Nucleus accumbens (tissue), 56 donors: ENCODE measurements at regions not wholly inside any gene's neighbourhood (a gene's known extent, or its start where the extent isn't known, plus 50 kb on each side); places are given as distances from the start of the nearest gene placed in this dataset.
"Not testable (repeated sequence)": the region's sequence is repeated elsewhere in the genome, so short reads cannot be mapped to it uniquely, and the experiment has no call there.

Experiments used
- DNase-seq, 56 donors: peaks; one replicate each; lab custom pipeline; 2025; lab: John Stamatoyannopoulos, UW

DNA sequence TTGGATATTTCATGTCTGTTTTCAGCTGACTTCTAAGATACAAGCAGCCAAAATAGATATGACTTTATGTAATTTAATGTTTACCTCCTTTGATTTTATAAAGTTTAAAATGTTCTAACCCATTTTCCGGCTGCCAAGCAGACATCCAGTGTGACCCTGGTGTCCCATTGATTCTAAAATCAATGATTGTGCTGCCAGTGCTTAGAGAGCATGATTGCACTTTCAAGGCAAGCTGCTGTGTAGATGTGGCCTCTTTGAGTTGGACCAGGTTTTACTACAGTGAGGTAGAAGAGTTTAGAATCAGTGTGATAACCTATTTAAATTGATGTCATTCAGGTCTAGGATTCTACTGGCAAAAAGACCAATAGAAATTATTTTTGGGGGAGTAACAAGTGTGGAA, 730.9 kb downstream of the STPG2 start:
- DNase-seq, result no peak

DNA sequence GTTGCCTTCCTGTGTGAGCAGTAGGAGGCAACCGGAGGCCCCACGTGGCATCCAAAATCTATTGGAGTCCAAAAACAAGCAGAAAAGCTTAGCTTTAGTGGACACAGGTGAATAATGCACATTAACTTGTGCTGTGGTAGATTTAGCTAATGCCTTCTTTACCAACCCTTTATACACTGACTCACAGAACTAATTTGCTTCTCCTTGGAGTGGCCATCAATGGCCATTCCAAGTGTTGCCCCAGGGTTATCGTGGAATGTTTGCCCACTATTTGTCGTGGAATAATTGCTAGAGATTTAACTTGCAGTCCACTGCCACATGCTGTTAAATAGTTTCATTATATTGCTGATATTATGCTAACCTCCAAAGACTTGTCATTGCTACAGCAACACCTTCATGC, 729.1 kb downstream of the STPG2 start:
- no peak for DNase-seq

DNA sequence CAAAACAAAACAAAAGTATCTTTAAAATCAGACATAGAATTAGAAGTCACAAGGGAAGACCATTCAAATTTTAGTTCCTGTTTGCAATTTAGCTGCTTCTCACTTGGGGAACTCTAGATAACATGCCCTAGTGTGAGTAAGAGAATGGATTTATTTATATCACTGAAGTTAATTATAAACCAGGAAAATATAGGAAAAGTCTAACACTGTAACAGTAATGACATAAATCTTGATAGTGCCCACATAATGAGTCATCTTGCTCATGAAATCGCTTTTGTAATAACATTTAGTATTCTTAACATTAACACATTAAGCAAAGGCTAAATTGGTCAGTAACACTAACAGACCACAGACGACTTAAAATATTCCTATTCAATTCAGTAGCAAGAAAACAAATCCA, 710.7 kb downstream of the STPG2 start:
- DNase-seq, result no peak

DNA sequence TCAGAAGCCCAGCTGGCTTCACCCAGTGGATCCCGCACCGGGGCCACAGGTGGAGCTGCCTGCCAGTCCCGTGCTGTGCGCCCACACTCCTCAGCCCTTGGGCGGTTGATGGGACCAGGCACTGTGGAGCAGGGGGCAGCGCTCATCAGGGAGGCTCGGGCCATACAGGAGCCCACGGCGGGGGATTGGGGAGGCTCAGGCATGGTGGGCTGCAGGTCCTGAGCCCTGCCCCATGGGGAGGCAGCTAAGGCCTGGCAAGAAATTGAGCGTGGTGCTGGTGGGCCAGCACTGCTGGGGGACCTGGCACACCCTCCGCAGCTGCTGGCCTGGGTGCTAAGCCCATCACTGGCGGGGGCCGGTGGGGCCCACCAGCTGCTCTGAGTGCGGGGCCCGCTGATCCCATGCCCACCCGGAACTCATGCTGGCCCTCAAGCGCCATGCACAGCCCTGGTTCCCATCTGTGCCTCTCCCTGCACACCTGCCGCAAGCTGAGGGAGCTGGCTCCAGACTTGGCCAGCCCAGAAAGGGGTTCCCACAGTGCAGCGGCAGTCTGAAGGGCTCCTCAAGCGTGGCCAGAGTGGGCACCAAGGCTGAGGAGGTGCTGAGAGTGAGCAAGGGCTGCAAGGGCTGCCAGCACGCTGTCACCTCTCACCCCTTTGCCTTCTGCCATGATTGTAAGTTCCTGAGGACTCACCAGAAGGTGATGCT, 705.1 kb downstream of the STPG2 start:
- DNase-seq, result not testable (repeated sequence)

DNA sequence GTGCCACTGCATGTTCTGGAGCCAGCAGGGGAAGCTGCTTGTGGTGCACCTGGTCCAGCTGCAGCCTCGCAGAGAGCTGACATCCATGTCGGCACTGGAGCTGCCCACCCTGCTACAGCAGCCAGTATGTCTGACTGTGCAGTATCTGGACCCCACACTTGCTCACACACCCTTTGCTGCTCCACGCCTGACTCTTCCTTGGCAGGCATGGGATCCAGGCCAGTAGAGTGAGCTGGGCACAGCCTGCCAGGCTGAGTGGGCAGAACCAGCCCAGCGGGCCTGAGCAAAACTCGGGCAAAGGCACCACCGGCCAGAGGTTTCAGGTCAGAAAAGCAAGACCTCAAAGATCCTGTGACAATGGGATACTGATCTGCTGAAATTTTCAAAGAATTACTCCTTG, 690.1 kb downstream of the STPG2 start:
- no peak for DNase-seq

DNA sequence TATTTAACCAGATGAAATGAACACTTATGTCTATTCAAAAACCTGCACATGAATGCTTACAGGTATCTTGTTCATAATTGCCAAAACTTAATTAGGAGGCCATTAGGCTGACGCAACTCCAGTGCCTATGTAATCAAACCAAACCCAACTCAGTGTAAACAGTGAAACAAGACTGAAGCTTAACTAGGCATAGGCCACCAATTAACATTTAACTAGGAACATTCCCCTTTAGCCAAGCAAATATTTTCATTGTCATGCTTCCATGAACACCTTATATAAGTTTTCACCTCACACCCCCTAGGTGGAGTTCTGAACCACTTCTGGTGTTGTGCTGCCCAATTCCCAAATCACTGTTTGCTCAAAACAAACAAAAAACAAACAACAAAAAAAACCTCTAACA, 686.0 kb downstream of the STPG2 start:
- DNase-seq, result no peak

DNA sequence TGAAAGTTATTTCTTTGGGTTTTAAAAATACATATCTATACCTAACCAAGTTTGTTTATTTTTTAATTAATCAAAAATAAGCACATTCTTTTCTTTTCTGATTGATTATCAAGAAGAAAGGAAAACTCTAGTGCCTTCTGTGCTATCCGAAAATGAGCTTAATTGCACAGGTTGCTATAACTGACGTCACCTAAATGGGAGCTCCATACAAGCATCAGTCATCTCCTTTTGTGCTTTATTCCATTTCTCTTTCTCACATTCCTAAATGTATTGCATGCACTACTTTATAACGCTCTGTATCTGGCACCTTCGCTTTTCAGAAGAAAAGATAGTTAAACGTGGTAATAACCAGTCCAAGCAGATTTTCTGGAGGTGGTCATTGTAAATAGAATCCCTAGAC, 675.0 kb downstream of the STPG2 start:
- DNase-seq, result no peak

DNA sequence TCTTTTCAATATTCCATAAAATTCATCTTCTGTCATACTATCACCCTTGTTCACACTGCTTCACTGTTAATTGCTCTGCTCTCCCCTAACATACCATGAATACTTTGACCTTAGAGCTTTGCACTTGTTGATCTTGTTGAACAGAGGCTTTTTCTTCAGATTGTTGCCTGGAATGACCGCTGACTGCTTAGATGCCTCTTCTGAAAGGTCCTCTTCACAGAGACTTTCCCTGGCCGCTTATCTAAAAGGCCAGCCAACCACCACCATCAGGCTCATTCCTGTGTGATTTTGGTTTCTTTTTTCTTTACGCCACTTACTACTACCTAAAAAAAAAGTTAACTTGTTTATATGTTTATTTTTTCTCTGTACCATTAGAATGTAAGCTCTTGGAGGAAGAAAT, 667.7 kb downstream of the STPG2 start:
- DNase-seq, result no peak

DNA sequence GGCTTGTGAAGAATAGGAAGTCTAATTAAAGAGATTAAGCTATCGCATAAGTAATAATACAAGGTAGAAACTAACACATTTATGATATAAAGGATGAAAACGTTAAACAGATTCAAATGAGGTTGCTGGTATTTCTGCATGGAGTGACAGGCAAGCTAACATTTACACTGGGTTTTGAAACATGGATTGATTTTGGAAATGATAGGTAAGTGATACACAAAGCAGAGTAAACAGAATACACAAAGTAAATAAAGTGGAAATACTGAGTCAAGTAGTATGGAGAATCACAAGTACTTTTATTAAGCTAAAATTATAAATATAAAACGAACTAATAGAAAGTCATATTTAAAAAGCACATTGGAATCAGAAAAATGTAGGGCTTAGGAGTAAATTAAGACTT, 665.3 kb downstream of the STPG2 start:
- DNase-seq, result no peak

DNA sequence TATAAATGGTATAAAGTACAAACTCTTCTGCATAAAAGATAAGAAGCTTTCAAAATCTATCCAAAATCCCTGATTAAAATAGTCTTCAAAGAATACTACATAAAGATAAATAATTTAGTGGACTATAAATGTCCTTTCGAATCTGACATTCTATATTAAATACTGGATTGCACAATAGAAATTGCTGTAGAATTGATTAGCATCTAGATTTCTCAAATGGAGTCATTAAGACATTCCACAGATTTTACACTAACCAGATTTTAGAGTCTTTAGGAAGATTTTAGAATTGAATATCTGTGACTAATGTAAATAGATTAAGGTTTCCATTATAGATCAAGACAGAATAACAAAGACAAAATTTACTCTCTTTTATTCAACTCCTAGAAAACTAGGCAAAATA, 663.9 kb downstream of the STPG2 start:
- DNase-seq, result no peak

DNA sequence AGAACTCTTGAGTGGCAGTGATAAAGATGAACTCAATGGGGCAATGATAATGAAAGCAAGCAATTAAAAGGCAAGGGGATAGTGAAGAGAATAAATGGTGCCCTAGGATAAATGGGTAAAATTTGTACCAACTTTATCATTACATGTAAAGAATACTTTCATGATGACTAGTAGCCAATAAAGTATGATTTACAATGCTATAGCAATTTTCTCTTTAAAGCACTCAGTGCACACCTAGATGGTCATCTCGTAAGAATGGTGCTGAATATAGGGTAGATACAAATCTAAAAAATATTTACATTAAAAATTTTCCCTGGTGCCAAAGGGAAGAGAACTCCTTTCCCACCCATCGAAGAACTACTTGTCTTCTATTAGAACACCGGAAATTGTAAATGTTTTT, 651.4 kb downstream of the STPG2 start:
- no peak for DNase-seq

DNA sequence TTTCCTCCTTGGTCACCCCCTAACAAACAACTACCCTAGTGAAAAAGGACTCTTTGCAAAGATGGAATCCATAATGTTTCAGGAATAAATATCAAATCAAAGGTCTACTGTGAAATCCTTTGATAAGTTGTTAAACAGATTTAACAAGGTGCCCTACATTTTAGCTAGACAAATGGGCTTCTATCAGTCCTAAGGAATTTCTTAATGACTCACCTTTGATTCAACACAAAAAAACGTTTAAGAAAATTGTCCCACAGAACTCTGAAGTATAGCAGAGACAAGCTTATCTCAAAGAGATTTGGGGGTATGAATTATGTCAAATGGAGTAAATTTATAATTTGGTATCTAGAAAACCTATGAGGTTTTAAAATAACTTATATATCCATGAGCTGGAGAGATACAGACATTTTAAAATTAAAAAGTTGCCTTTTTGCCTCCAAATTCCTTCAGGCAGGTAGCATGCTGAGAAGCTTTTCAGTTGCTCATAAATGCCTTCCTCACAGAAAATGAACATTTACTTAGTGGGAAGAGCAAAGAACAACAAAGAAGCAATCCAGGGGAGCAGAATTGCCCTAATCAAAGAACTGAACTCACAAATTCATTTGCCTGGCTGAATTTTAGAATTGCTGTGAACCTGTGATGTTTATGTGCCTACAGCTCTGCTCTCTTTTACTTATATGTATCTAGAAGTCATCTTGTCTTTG, 649.3 kb downstream of the STPG2 start:
- no peak for DNase-seq

DNA sequence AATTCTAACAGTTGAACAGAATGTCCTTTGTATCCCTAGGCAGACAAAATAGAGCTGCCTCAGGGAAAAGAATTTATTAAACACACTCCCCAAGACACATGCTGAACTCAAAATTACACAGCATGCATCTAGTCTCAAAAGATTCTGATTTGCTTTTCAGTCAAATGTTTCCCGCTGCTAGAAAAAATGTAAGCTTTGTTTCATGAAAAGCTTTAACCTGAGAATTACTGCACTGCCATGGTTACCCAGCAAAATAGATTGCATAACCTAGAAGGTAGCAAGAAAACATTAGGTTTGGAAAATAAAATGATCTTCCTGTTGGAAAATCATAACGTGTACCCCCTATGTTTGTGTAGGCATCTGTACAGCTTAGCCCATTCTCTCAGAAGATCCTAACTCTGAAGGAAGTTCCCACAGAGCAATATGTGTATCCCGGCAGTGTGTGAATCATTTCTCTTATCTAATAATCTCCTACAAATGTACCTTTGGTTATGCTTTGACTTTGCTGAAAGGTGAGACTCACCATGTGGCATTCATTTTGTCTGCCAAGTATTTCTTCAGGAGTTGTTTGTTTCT, 646.9 kb downstream of the STPG2 start:
- DNase-seq, result no peak

DNA sequence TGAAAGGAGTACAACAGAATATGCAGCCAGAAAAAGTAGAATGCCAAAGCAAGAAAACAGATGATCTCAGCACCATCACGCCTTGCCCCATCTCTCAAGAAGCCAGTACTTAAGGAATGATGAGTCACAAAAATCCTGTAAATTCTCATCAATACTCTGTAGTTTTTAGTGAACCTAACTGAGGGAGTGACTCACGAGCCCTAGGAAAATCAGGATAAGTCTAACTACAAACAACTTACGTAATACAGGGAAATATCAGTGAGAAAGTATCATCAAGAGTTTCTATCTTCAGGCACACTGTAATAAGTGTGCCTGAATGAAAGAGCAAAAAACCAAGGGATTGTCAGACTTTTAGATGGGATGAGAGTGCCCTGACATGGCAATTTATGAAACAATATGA, 644.4 kb downstream of the STPG2 start:
- peak in 2 of 56 donors; percentile 1 to 9 for DNase-seq

DNA sequence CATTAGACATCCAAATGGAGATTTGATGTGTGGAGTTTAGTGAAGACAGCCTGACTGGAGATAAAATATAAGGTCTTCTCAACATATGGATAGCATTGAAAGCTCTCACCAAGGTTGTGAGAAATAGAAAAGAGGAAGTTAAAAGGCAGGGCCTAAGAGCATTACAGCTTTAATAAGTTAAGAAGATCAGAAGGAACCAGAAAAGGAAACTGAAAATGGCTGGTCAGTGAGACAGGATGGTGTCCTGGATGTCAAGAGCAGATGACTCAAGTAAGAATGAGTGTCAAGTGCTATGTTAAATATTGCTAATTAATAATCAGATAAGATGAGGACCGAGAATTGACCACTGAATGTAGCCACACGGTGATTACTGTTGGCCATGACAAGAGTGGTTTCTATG, 642.9 kb downstream of the STPG2 start:
- DNase-seq, result no peak

DNA sequence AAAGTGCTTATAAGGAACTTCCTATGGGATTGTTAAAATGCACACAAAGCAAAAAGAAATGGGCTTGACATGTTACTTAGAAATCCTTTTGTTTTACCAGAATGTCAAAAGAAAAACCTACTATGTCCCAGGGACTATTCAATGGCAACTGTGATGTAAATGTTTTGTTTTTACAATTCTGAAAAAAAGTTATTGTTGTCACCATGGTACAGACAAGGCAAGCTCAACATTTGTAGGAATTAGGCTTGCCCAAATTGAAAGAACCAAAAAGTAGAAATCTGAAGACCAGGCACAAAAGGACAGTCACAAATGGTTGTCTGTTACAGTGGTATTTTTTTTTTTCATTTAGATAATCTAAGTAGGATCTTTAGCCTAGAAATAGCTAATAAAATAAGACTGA, 638.6 kb downstream of the STPG2 start:
- DNase-seq, result no peak

DNA sequence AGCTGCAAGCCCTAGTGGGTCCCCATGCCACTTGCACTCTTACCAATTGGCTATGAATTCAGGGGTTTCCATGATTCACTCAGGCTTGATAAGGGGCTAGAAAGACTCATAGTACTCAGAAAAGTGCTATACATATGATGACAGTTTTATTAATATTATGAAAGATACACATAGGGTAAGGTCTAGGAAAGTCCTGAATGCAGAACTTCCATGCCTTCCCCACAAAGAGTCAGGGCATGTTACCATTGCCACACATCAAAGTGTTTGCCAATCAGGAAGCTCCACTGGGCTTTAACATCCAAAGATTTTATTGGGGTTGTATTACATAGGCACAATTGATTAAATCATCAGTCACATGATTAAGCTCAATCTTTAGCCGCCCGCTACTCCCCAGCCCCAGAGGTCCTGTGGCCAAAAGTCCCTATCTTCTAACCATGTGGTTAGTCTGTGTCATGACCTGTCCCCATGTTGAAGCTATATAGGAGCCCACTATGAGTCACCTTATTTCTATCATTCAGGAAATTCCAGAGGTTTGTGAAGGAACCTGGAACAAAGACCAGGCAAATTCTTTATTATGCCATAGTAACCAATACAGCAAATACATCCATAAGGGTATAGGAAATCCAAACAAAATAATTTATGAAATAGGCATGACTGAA, 635.6 kb downstream of the STPG2 start:
- DNase-seq, result no peak
